ENCODE measurements at regions not wholly inside any gene's neighbourhood (a gene's known extent, or its start where the extent isn't known, plus 50 kb on each side); places are given as distances from the start of the nearest gene placed in this dataset.

DNA sequence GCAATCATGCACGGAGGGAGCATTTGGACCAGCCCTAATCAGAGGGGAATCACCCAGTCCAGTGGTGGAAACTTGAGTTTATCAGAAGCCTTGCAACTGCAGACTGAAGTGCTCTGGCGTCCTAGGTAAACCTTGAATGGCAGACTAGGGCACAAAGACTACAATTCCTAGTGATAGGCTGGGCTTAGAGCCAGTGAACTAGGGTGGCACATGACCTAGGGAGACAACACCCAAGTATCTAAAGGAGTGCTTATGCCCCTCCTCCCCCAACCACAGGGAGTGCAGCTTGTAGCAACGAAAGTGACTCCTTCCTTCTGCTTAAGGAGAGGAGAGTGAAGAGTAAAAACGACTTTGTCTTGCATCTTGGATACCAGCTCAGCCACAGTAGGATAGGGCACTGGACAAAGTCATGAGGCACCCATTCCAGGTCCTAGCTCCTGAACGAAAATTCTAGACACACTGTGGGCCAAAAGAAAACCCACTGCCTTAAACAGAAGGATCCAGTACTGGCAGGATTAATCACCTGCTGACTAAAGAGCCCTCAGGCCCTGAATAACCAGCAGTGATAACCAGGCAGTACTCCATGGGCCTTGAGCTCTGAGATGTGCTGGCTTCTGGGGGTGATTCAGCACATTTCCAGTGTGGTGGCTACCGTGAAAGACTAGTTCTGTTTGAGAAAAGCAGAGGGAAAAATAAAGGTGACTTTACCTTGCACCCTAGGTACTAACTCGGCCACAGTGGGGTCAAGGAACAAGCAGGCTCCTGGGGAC is 58.7 kb upstream of the STARD8 start:
- no peak for ATAC-seq
- WGBS (ENCODE audit: missing lambda C conversion rate): 51% methylated on average over 6 of the region's 7 CpGs
- CTCF ChIA-PET: interaction anchor here (0.7 kb wide), 1 partner anchor 77 kb away, joined by 3 read pairs; no protein-coding TSS in a partner anchor
- no peak for DNase-seq (ENCODE audit: low read depth in 1 of 2, low spot score in 1 of 2)
- Histone ChIP-seq H3K9me3 (no peaks in the 10 kb centered on the region), H3K4me3 (no peak overlapping the region), H3K4me1 (no peaks in the 10 kb centered on the region), H3K4me2 (no peak overlapping the region), H3K27ac (no peak overlapping the region)
- POLR2A ChIA-PET: no interaction called here
- FAIRE-seq: peak; percentile 77
- TF ChIP-seq, protein P1, sequence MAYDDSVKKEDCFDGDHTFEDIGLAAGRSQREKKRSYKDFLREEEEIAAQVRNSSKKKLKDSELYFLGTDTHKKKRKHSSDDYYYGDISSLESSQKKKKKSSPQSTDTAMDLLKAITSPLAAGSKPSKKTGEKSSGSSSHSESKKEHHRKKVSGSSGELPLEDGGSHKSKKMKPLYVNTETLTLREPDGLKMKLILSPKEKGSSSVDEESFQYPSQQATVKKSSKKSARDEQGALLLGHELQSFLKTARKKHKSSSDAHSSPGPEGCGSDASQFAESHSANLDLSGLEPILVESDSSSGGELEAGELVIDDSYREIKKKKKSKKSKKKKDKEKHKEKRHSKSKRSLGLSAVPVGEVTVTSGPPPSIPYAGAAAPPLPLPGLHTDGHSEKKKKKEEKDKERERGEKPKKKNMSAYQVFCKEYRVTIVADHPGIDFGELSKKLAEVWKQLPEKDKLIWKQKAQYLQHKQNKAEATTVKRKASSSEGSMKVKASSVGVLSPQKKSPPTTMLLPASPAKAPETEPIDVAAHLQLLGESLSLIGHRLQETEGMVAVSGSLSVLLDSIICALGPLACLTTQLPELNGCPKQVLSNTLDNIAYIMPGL (CRISPR knock-in tag; IDR thresholded peaks at IDR 0.05; ENCODE audit: borderline replicate concordance): no peak
- TF ChIP-seq, protein P2, sequence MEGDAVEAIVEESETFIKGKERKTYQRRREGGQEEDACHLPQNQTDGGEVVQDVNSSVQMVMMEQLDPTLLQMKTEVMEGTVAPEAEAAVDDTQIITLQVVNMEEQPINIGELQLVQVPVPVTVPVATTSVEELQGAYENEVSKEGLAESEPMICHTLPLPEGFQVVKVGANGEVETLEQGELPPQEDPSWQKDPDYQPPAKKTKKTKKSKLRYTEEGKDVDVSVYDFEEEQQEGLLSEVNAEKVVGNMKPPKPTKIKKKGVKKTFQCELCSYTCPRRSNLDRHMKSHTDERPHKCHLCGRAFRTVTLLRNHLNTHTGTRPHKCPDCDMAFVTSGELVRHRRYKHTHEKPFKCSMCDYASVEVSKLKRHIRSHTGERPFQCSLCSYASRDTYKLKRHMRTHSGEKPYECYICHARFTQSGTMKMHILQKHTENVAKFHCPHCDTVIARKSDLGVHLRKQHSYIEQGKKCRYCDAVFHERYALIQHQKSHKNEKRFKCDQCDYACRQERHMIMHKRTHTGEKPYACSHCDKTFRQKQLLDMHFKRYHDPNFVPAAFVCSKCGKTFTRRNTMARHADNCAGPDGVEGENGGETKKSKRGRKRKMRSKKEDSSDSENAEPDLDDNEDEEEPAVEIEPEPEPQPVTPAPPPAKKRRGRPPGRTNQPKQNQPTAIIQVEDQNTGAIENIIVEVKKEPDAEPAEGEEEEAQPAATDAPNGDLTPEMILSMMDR (IDR thresholded peaks at IDR 0.05): no peak
- TF ChIP-seq CEBPB (IDR thresholded peaks at IDR 0.05) (no peak), TP53 (CRISPR knock-in tag; IDR thresholded peaks at IDR 0.05) (no peak), RAD21 (conservative IDR thresholded peaks at IDR 0.05 in 1 of 2, IDR thresholded peaks at IDR 0.05 in 1 of 2) (no peak), RCOR1 (IDR thresholded peaks at IDR 0.05; ENCODE audit: low read depth, low read length) (no peak), MAZ (IDR thresholded peaks at IDR 0.05; ENCODE audit: borderline replicate concordance, low read depth, low read length) (no peak)

DNA sequence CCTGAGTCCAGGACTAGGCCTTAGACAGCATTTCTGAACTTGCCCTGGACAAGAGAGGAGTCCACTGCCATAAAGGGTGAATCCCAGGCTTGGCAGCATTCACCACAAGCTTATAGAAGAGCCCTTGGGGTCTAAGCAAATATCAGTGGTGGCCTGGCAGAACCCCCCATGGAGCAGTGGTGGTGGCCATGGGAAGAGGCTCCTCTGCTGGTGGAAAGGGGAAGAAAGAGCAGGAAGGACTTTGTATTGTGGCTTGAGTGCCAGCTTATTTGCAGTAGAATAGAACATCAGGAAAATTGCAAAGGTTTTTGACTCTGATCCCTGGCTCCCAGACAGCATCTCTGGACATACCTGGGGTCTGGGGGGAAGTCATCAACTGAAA is 58.1 kb upstream of the STARD8 start:
- ChIA-PET CTCF (interaction anchor here (0.7 kb wide), 1 partner anchor 78 kb away, joined by 3 read pairs; no protein-coding TSS in a partner anchor), POLR2A (no interaction called here)
- H3K4me3 ChIP-seq: no peak overlapping the region
- peaks cover under 1% of the 10 kb centered on the region; the same call in 1 of the 3 replicates for H3K9me3 ChIP-seq
- H3K27ac ChIP-seq: no peak overlapping the region
- FAIRE-seq (no peak), ATAC-seq (no peak), DNase-seq (ENCODE audit: low read depth in 1 of 2, low spot score in 1 of 2) (no peak)
- no peaks in the 10 kb centered on the region for H3K4me1 ChIP-seq
- no peak for TF ChIP-seq POLR2A (IDR thresholded peaks at IDR 0.05; ENCODE audit: low read length)
- TF ChIP-seq ZC3H11A (IDR thresholded peaks at IDR 0.05): no peak
- TF ChIP-seq KDM5A (IDR thresholded peaks at IDR 0.05): no peak
- TF ChIP-seq, protein P2 (IDR thresholded peaks at IDR 0.05): no peak
- no peak for TF ChIP-seq EHMT2 (IDR thresholded peaks at IDR 0.05; ENCODE audit: low read depth)
- TF ChIP-seq, protein P3, sequence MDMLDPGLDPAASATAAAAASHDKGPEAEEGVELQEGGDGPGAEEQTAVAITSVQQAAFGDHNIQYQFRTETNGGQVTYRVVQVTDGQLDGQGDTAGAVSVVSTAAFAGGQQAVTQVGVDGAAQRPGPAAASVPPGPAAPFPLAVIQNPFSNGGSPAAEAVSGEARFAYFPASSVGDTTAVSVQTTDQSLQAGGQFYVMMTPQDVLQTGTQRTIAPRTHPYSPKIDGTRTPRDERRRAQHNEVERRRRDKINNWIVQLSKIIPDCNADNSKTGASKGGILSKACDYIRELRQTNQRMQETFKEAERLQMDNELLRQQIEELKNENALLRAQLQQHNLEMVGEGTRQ (IDR thresholded peaks at IDR 0.05): no peak
- TF ChIP-seq FOSL2 (IDR thresholded peaks at IDR 0.05): no peak
- no peak for TF ChIP-seq FOSL2 (CRISPR knock-in tag; IDR thresholded peaks at IDR 0.05)
- TF ChIP-seq NPAS2 (CRISPR knock-in tag; IDR thresholded peaks at IDR 0.05; ENCODE audit: borderline replicate concordance): no peak
- H3K4me2 ChIP-seq: no peak overlapping the region

DNA sequence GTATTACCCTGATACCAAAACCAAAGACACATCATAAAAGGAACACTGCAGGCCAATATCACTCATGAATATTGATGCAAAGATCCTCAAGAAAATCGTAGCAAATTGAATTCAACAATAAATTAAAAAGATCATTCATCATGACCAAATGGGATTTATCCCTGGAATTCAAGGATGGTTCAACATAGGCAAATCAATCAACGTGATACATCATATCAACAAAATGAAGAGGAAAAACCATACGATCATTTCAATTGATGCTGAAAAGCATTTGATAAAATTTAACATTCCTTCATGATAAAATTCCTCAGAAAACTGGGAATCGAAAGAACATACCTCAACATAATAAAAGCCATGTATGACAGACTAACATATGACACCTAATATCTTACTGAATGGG is 52.7 kb upstream of the STARD8 start:
- H3K4me1 ChIP-seq: no peaks in the 10 kb centered on the region
- FAIRE-seq: no peak
- ChIA-PET CTCF (no interaction called here), POLR2A (no interaction called here)
- 3% methylated on average over 4 of the region's 4 CpGs for whole genome bisulfite sequencing (ENCODE audit: missing lambda C conversion rate)
- no peak overlapping the region for H3K4me2 ChIP-seq
- H3K9me3 ChIP-seq: peaks cover 3% of the 10 kb centered on the region; the same call in 1 of the 3 replicates
- H3K27ac ChIP-seq: no peak overlapping the region
- no peak for DNase-seq (ENCODE audit: low read depth in 1 of 2, low spot score in 1 of 2)
- no peak overlapping the region for H3K4me3 ChIP-seq
- ATAC-seq: no peak
- no peak for TF ChIP-seq TFCP2L1 (CRISPR knock-in tag; IDR thresholded peaks at IDR 0.05)
- TF ChIP-seq KDM1A (IDR thresholded peaks at IDR 0.05; ENCODE audit: low read depth): no peak
- no peak for TF ChIP-seq ZC3H11A (IDR thresholded peaks at IDR 0.05)
- no peak for TF ChIP-seq KDM5A (IDR thresholded peaks at IDR 0.05)

All from A549 (cell line).